ENCODE measurements at regions not wholly inside any gene's neighbourhood (a gene's known extent, or its start where the extent isn't known, plus 50 kb on each side); places are given as distances from the start of the nearest gene placed in this dataset.

DNA sequence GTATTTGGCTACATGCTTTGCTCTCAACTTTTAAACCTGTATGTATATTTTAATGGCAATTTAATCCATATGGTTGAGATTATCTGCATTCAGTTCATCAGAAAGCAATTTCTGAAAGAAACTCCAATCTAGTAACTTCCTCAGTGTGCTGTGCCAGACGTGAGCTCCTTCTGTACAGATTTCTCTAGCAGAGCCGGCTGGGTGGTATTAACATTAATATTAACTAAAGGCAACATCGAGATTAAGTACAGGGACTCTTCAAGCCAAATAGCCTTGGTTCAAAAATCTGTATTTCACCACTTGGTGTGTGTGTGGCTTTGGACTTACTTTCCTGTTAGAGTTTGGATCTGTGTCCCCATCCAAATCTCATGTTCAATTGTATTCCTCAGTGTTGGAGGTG, 55.5 kb upstream of the NUDT7 start:
- 2% methylated on average over 3 of the region's 3 CpGs for WGBS (ENCODE audit: low lambda C conversion rate)
- Histone ChIP-seq H3K79me2 (ENCODE audit: insufficient read depth, low read length) (no peaks in the 10 kb centered on the region), H3K27me3 (ENCODE audit: control insufficient read depth in 1 of 2, insufficient read depth in 2 of 2, low read length in 2 of 2) (no peaks in the 10 kb centered on the region; a peak in 1 of 5 replicates), H3K27ac (ENCODE audit: extremely low read length, insufficient read depth, low read length) (no peak overlapping the region), H3K4me2 (ENCODE audit: low read depth, low read length) (no peak overlapping the region), H3K9ac (ENCODE audit: insufficient read depth, low read depth, low read length) (no peak overlapping the region), H3K9me3 (ENCODE audit: low read length) (0 out of 2 replicates have a peak, but pooled peaks cover 5% of the 10 kb centered on the region), H3K36me3 (replicated peaks in 1 of 2; ENCODE audit: control insufficient read depth in 1 of 2, insufficient read depth in 2 of 2, low read length in 2 of 2) (no peaks in the 10 kb centered on the region), H3K4me1 (ENCODE audit: insufficient read depth, low read length) (no peaks in the 10 kb centered on the region), H2AFZ (ENCODE audit: low read length) (no peak overlapping the region), H3K4me3 (replicated peaks in 1 of 3; ENCODE audit: insufficient read depth in 1 of 3, low read depth in 2 of 3, low read length in 3 of 3) (no peak overlapping the region), H4K20me1 (ENCODE audit: insufficient read depth, low read length) (no peaks in the 10 kb centered on the region)
- intact Hi-C loops (cut with micrococcal nuclease; ENCODE audit: unreplicated experiment): no loop called here
- TF ChIP-seq MEIS1 (CRISPR knock-in tag; IDR thresholded peaks at IDR 0.05; ENCODE audit: borderline replicate concordance) (no peak), SMARCE1 (IDR thresholded peaks at IDR 0.05; ENCODE audit: borderline replicate concordance) (no peak), THRA (CRISPR knock-in tag; IDR thresholded peaks at IDR 0.05; ENCODE audit: borderline replicate concordance) (no peak), NFIB (CRISPR knock-in tag; IDR thresholded peaks at IDR 0.05; ENCODE audit: borderline replicate concordance) (no peak), ZNF543 (CRISPR knock-in tag; IDR thresholded peaks at IDR 0.05) (no peak), HOXA9 (CRISPR knock-in tag; IDR thresholded peaks at IDR 0.05; ENCODE audit: borderline replicate concordance) (no peak), SAFB2 (CRISPR knock-in tag; IDR thresholded peaks at IDR 0.05; ENCODE audit: borderline replicate concordance, low read depth) (no peak), TBP (CRISPR knock-in tag; IDR thresholded peaks at IDR 0.05) (no peak), SP2 (CRISPR knock-in tag; IDR thresholded peaks at IDR 0.05) (no peak), CAMTA2 (CRISPR knock-in tag; IDR thresholded peaks at IDR 0.05; ENCODE audit: borderline replicate concordance) (no peak), ZBTB38 (CRISPR knock-in tag; IDR thresholded peaks at IDR 0.05) (no peak), ZNF574 (CRISPR knock-in tag; IDR thresholded peaks at IDR 0.05) (no peak), NONO (IDR thresholded peaks at IDR 0.05) (no peak), NONO (CRISPR knock-in tag; conservative IDR thresholded peaks at IDR 0.05) (no peak), ATF5 (CRISPR knock-in tag; IDR thresholded peaks at IDR 0.05; ENCODE audit: low read depth) (no peak), JDP2 (CRISPR knock-in tag; IDR thresholded peaks at IDR 0.05; ENCODE audit: borderline replicate concordance) (no peak), ZNF335 (CRISPR knock-in tag; IDR thresholded peaks at IDR 0.05) (no peak)
- TF ChIP-seq, protein P1, sequence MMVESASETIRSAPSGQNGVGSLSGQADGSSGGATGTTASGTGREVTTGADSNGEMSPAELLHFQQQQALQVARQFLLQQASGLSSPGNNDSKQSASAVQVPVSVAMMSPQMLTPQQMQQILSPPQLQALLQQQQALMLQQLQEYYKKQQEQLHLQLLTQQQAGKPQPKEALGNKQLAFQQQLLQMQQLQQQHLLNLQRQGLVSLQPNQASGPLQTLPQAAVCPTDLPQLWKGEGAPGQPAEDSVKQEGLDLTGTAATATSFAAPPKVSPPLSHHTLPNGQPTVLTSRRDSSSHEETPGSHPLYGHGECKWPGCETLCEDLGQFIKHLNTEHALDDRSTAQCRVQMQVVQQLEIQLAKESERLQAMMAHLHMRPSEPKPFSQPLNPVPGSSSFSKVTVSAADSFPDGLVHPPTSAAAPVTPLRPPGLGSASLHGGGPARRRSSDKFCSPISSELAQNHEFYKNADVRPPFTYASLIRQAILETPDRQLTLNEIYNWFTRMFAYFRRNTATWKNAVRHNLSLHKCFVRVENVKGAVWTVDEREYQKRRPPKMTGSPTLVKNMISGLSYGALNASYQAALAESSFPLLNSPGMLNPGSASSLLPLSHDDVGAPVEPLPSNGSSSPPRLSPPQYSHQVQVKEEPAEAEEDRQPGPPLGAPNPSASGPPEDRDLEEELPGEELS (CRISPR knock-in tag; IDR thresholded peaks at IDR 0.05): no peak
- CTCF ChIA-PET (ENCODE audit: low intra/inter-chr PET ratio, low total read pairs): no interaction called here
- FAIRE-seq (no peak), DNase-seq (ENCODE audit: low spot score) (no peak), ATAC-seq (no peak)
- no TSS peak for BruUV-seq (replicated peaks)
- in situ Hi-C loops (cut with HindIII; ENCODE audit: extremely low pct_ligation_motif_present, low pct_unique_long_range_greater_than_20kb): no loop called here
- POLR2A ChIA-PET: no interaction called here

Measured in HepG2 (cell line).